ENCODE measurements at regions not wholly inside any gene's neighbourhood (a gene's known extent, or its start where the extent isn't known, plus 50 kb on each side); places are given as distances from the start of the nearest gene placed in this dataset.

DNA sequence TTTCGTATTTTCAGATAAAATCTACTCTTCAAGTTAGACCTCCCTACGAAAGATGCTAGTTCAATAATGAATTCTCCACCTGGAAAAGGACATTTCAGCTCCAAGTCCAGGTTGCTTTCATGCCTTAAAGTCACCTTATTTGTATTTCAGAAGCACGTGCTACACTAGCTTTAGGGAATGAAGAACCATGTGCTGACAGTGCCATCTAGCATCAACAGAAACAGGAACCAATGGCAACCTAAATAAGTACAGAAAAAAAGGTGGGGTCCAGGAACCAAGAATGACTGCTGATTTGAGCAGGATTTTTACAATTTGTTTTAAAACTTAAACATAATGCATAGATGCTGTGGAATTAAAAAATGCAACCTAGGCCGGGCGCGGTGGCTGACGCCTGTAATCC lies 77.6 kb upstream of the SNRPN start:
- no peak for TF ChIP-seq EZH2phosphoT487 (IDR thresholded peaks at IDR 0.05; ENCODE audit: borderline replicate concordance, low read depth, low read length)
- TF ChIP-seq, protein P1, sequence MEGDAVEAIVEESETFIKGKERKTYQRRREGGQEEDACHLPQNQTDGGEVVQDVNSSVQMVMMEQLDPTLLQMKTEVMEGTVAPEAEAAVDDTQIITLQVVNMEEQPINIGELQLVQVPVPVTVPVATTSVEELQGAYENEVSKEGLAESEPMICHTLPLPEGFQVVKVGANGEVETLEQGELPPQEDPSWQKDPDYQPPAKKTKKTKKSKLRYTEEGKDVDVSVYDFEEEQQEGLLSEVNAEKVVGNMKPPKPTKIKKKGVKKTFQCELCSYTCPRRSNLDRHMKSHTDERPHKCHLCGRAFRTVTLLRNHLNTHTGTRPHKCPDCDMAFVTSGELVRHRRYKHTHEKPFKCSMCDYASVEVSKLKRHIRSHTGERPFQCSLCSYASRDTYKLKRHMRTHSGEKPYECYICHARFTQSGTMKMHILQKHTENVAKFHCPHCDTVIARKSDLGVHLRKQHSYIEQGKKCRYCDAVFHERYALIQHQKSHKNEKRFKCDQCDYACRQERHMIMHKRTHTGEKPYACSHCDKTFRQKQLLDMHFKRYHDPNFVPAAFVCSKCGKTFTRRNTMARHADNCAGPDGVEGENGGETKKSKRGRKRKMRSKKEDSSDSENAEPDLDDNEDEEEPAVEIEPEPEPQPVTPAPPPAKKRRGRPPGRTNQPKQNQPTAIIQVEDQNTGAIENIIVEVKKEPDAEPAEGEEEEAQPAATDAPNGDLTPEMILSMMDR (conservative IDR thresholded peaks at IDR 0.05; ENCODE audit: low read length), result no peak
- BruUV-seq (replicated peaks), result no TSS peak
- intact Hi-C loops (cut with micrococcal nuclease; ENCODE audit: unreplicated experiment), result no loop called here
- no peak overlapping the region for H3K4me2 ChIP-seq (ENCODE audit: low read length)
- H3K9me3 ChIP-seq (ENCODE audit: low read length), result no peaks in the 10 kb centered on the region
- no peak overlapping the region for H3K27ac ChIP-seq (ENCODE audit: low read depth, low read length, poor library complexity, severe bottlenecking)
- H3K9me2 ChIP-seq (ENCODE audit: insufficient read depth, low read length), result no peaks in the 10 kb centered on the region
- no peak overlapping the region for H2AFZ ChIP-seq (ENCODE audit: low read length)
- no peak overlapping the region for H3K4me3 ChIP-seq (ENCODE audit: low read depth, low read length, poor library complexity, severe bottlenecking)
- DNase-seq (ENCODE audit: low spot score), result no peak
- no peaks in the 10 kb centered on the region for H3K36me3 ChIP-seq (ENCODE audit: insufficient read depth, low read length)
- H3K4me1 ChIP-seq (ENCODE audit: insufficient read depth, low read length, poor library complexity, severe bottlenecking), result no peaks in the 10 kb centered on the region
- H4K20me1 ChIP-seq (ENCODE audit: insufficient read depth, low read length), result no peaks in the 10 kb centered on the region
- ChIA-PET CTCF (ENCODE audit: unreplicated experiment) (interaction anchor here (0.6 kb wide), 1 partner anchor 1443 kb away, joined by 3 read pairs; no protein-coding TSS in a partner anchor), POLR2A (no interaction called here)
- H3K79me2 ChIP-seq (ENCODE audit: insufficient read depth, low read depth, low read length), result no peaks in the 10 kb centered on the region

GRCh38 chr15:24878153-24878552 lies 76.6 kb upstream of the SNRPN start:
- no peak for DNase-seq (ENCODE audit: low spot score)
- no peaks in the 10 kb centered on the region for H3K36me3 ChIP-seq (ENCODE audit: insufficient read depth, low read length)
- no peaks in the 10 kb centered on the region for H4K20me1 ChIP-seq (ENCODE audit: insufficient read depth, low read length)
- H3K4me1 ChIP-seq (ENCODE audit: insufficient read depth, low read length, poor library complexity, severe bottlenecking), result no peaks in the 10 kb centered on the region
- no peak overlapping the region for H2AFZ ChIP-seq (ENCODE audit: low read length)
- no peaks in the 10 kb centered on the region for H3K9me3 ChIP-seq (ENCODE audit: low read length)
- intact Hi-C loops (cut with micrococcal nuclease; ENCODE audit: unreplicated experiment), result no loop called here
- H3K4me2 ChIP-seq (ENCODE audit: low read length), result no peak overlapping the region
- POLR2A ChIA-PET, result no interaction called here
- H3K4me3 ChIP-seq (ENCODE audit: low read depth, low read length, poor library complexity, severe bottlenecking), result no peak overlapping the region
- no TSS peak for BruUV-seq (replicated peaks)
- CTCF ChIA-PET (ENCODE audit: unreplicated experiment), result no interaction called here
- H3K27ac ChIP-seq (ENCODE audit: low read depth, low read length, poor library complexity, severe bottlenecking), result no peak overlapping the region
- no peak for TF ChIP-seq EZH2phosphoT487 (IDR thresholded peaks at IDR 0.05; ENCODE audit: borderline replicate concordance, low read depth, low read length)
- TF ChIP-seq, protein P1 (conservative IDR thresholded peaks at IDR 0.05; ENCODE audit: low read length), result no peak
- no peaks in the 10 kb centered on the region for H3K79me2 ChIP-seq (ENCODE audit: insufficient read depth, low read depth, low read length)
- H3K9me2 ChIP-seq (ENCODE audit: insufficient read depth, low read length), result no peaks in the 10 kb centered on the region

- Histone ChIP-seq H3K36me3 (ENCODE audit: insufficient read depth, low read length) (no peaks in the 10 kb centered on the region), H3K9me3 (ENCODE audit: low read length) (no peaks in the 10 kb centered on the region), H4K20me1 (ENCODE audit: insufficient read depth, low read length) (no peaks in the 10 kb centered on the region), H2AFZ (ENCODE audit: low read length) (no peak overlapping the region), H3K4me2 (ENCODE audit: low read length) (no peak overlapping the region), H3K79me2 (ENCODE audit: insufficient read depth, low read depth, low read length) (no peaks in the 10 kb centered on the region), H3K27ac (ENCODE audit: low read depth, low read length, poor library complexity, severe bottlenecking) (no peak overlapping the region), H3K9me2 (ENCODE audit: insufficient read depth, low read length) (no peaks in the 10 kb centered on the region), H3K4me3 (ENCODE audit: low read depth, low read length, poor library complexity, severe bottlenecking) (no peak overlapping the region), H3K4me1 (ENCODE audit: insufficient read depth, low read length, poor library complexity, severe bottlenecking) (no peaks in the 10 kb centered on the region)
- BruUV-seq (replicated peaks), result no TSS peak
- ChIA-PET CTCF (ENCODE audit: unreplicated experiment) (no interaction called here), POLR2A (interaction anchor here (0.7 kb wide), 1 partner anchor 56 kb away, joined by 3 read pairs; no protein-coding TSS in a partner anchor)
- TF ChIP-seq, protein P1 (conservative IDR thresholded peaks at IDR 0.05; ENCODE audit: low read length), result no peak
- TF ChIP-seq EZH2phosphoT487 (IDR thresholded peaks at IDR 0.05; ENCODE audit: borderline replicate concordance, low read depth, low read length), result no peak
- intact Hi-C loops (cut with micrococcal nuclease; ENCODE audit: unreplicated experiment), result no loop called here
- no peak for DNase-seq (ENCODE audit: low spot score)
Measured at GRCh38 chr15:24879492-24879891, 75.3 kb upstream of the SNRPN start.
